HG03045 (cell line): ENCODE measurements at regions not wholly inside any gene's neighbourhood (a gene's known extent, or its start where the extent isn't known, plus 50 kb on each side); places are given as distances from the start of the nearest gene placed in this dataset.

Experiments used
- ATAC-seq: cut with Tn5 transposase; IDR thresholded peaks from one replicate; pipeline ENCODE4 v1.9.1; 2021; ENCODE audit warnings: mild to moderate bottlenecking, moderate library complexity; ENCODE audit not compliant: unreplicated experiment

DNA sequence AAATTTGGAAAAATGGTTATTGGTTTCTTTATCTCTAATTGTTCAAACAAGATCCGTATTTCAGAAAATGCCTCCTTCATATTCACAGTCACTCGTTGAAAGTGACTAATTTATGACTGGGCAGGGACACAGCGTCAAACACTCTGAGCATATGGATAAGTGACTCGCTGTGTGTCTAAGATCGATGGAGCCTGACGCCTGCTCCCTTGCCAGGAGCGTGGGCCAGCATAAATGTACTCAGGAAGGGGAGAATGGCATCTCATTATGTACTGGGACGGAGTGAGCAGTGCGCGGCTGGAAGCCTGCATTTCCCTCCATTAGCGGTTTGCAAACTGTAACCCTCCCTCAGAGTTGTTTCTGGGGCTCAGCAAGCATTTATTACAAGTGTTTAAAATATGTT is 79.8 kb upstream of the CAST start:
- no peak for ATAC-seq

GRCh38 chr5:96584712-96585111 is 77.5 kb upstream of the CAST start:
- ATAC-seq = no peak

DNA sequence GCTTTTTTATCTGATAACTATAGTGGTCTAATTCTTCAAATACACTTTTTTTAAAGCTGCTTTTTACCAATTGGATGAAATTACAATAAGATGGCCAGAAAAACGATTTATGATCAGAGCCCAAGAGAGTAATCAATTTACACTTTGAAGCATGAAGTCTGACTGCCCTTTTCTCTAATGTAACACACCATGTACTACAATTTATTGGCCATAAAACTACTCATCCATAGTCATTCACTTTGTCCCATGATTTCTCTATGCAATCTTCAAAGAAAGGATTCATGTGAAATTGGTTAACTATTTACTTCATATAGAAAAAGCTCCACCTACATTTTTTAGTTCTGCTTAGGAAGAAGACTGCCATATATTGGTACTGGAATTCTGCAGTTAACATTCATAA is 73.6 kb upstream of the CAST start:
- no peak for ATAC-seq

DNA sequence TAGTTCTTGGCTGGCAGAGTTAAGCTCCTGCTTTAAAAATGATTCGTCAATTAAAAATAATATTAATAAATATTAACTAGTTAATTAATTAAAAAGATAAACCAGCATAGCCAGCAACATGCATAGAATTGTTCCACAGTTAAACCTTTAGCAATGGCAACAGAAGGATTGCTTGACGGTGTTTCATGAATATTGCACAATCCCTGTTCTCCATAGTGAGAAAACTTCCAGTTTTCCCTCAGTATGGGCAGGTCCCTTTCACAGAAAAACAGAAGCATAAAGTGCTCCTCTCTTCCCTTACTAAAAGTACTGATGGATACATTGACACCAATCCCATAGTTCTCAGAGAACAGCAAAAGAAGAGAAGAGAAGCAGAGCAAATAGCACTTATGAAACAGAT is 71.4 kb upstream of the CAST start:
- no peak for ATAC-seq

- ATAC-seq = no peak
Measured at GRCh38 chr5:96595300-96596090, 66.7 kb upstream of the CAST start.

GRCh38 chr5:96597438-96598020 is 64.6 kb upstream of the CAST start:
- ATAC-seq = no peak

GRCh38 chr5:96601200-96601599 is 61.0 kb upstream of the CAST start:
- ATAC-seq = no peak

DNA sequence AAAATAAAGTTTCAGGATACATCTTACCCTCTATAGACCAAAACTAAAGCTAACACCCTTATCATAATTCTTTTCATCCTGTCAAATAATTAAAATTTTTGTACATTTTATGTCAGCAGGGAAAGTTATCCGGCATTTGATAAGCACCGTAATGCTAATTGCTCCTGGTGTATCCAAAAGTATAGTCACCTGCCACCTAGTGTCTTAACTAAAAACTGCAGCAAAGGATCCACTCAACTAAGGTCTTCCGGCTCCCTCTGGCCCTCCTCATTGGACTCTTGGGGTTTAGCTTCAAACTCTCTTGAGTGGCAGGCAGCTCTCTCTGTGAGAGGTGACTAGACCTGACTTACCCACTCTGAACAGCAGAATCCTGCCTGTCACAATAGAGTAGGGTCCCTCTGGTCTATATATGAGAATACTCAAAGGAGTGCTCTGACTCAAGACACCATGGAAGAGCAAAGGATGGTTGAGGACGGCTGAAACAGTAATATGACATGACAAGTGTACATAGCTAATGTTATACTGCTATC is 60.4 kb upstream of the CAST start:
- ATAC-seq = peak; percentile 78

GRCh38 chr5:96602776-96603175 is 59.4 kb upstream of the CAST start:
- no peak for ATAC-seq

- no peak for ATAC-seq
Measured at GRCh38 chr5:96605144-96605837, 56.9 kb upstream of the CAST start.

- no peak for ATAC-seq
Measured at GRCh38 chr5:96609369-96609768, 52.8 kb upstream of the CAST start.

DNA sequence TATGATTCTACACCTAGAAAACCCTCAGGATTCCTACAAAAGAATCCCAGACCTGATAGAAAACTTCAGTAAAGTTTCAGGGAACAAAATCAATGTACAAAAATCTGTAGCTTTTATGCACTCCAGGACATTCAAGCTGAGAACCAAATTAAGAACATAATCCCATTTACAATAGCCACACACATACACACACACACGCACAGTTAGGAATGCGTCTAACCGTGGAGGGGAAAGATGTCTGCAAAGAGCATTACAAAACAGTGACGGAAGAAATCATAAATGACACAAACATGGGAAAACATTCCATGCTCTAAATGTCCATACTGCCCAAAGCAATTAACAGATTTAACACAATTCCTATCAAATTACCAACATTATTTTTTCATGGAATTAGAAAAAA is 51.4 kb upstream of the CAST start:
- ATAC-seq = no peak

DNA sequence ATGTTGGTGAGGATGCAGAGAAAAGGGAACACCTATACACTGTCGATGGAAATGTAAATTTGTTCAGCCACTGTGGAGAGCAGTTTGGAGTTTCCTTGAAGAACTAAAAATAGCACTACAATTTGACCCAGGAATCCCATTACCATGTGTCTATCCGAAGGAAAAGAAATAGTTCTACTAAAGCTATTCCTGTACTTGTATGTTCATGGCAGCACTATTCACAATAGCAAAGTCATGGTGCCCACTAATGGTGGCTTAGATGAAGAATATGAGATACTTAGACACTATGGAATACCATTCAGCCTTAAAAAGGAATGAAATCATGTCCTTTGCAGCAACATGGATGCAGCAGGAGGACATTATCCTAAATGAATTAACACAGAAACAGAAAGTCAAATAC is 50.2 kb upstream of the CAST start:
- ATAC-seq = no peak
